GM03348 (cell line): ENCODE measurements at regions not wholly inside any gene's neighbourhood (a gene's known extent, or its start where the extent isn't known, plus 50 kb on each side); places are given as distances from the start of the nearest gene placed in this dataset.

Experiments
- DNase-seq: peaks from one replicate; pipeline ENCODE4 v3.0.0; 2012; ENCODE audit warnings: low spot score

DNA sequence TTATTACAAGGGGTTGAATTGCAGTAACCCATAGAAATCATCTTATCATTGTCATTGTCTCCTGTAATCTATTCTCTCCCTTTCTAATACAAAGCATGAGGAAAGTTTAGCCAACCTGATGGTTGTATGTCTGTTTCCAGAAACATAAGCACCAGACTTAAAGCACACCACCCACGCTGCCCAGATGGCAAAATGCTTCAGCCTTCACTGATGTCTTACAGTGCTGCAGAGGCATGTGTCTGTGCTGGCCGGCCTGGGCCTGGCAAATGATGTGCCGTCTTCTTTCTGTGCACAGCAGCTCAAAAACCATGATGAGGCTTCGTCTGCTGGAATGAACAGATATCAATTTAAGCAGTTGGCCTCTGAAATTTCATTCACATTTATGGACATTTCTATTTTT, 443.0 kb upstream of the RGPD4 start:
- DNase-seq, result no peak

GRCh38 chr2:107384422-107384821, 442.3 kb upstream of the RGPD4 start:
- no peak for DNase-seq

DNA sequence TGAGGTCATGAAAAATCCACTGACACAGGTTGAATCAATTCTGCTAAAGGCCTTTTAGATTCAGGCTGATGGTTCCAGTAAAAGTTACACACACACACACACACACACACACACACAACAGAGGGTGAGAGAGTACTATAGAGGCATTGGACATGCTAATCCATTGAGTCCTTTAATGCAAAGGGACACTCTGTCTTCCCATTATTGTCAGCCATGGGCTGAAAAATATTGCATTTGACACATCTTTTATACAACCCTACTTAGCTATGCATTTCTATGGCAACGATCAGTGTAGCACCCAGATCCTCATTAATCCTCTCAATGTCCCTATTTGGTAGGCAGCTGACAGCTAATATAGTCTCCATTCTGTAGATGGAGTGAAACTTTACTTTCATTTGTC, 440.8 kb upstream of the RGPD4 start:
- no peak for DNase-seq

DNA sequence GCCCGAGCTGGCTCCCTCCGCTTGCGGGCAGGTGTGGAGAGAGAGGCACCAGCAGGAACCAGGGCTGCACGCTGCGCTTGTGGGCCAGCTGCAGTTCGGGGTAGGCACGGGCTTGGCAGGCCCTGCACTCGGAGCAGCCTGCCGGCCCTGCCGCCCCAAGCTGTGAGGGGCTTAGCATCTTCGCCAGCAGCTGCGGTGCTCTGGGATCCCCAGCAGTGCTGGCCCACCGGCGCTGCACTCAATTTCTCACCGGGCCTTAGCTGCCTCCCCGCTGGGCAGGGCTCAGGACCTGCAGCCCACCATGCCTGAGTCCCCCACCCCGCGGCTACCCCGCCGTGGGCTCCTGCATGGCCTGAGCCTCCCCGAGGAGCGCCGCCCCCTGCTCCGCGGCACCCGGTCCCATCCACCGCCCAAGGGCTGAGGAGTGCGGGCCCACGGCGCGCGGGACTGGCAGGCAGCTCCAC, 434.4 kb upstream of the RGPD4 start:
- no peak for DNase-seq

DNA sequence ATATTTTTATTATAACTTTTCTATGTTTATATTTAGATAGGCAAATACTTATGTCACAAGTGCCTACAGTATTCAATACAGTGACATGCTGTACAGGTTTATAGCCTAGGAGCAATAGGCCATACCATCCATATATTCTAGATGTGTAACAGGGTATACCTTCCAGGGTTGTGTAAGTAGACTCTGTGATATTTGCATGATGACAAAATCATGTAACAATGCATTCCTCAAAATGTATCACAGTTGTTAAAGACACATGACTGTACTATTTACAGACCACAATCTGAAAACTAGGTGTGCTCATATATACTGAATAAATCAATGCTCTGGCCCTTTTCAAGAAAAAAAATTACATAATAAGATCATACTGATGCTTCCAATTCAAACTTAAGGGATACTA, 433.2 kb upstream of the RGPD4 start:
- no peak for DNase-seq

GRCh38 chr2:107398683-107399082, 428.0 kb upstream of the RGPD4 start:
- no peak for DNase-seq

GRCh38 chr2:107402330-107402729, 424.4 kb upstream of the RGPD4 start:
- no peak for DNase-seq

DNA sequence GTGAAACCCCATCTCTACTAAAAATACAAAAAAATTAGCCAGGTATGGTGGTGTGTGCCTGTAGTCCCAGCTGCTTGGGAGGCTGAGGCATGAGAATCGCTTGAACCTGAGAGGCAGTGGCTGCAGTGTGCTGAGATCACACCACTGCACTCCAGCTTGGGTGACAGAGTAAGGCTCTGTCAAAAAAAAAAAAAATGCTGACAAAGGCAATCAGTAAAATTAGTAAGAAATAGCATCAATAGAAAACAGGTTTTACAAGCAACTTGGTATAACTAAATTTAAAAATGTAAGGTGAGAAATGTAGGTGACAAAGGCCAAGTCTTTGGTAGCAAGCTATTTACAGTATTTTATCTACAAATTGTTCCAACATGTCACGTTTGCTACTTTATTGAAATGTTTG, 421.4 kb upstream of the RGPD4 start:
- no peak for DNase-seq

GRCh38 chr2:107407017-107407416, 419.7 kb upstream of the RGPD4 start:
- DNase-seq, result no peak

DNA sequence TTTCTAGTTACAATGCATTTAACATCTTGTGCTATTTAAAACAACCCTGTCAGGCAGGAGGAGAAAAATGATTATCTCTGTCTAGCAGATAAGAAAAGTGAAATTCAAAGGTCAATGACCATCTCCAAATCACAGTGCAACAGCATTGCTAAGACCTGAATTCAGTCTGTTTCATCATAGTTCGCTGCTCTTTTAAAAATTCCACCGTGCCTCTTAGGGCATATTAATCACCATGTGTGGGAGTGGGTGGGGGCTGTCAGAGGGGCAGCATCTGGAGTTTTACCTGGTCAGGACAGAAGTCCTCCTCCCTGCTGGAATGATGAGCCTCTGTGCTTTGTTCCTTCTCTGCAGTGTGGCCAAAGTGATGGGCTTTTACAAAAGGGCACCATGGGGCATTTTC, 418.7 kb upstream of the RGPD4 start:
- DNase-seq, result no peak

- no peak for DNase-seq
These were observed 415.4 kb upstream of the RGPD4 start for GRCh38 chr2:107411267-107411666.

DNA sequence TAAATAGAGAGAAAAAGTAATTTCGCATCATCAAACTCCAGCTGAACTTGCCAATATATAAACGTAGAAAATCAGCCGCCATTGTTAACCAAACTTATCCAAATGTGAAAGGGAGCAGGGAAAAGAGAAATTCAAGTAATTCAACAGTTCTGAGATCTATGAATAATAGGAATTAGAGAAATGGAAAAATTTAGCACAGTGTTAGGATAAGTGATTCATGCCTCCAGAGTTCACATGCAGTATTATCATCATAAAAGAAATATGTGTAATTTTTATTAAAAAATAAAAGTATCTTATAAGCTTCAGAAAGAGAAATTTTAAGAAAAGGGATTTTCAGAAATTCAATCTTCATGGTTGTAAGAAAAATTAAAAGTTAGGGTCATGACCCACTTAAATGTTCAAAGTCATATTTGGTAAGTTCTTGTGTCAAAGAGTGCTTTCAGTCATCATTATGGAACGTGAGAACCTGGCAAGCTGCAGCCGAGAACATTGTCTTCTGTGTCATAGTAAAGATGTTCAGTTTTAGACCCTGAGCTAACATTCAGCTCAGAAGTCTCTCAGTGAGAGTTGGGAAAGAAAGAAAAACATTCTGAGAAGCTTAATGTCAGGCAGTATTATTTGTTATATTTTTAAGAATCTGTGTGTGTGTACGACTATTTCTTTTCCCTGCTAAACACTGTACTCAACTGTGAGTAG, 414.3 kb upstream of the RGPD4 start:
- DNase-seq, result peak; percentile 26

DNA sequence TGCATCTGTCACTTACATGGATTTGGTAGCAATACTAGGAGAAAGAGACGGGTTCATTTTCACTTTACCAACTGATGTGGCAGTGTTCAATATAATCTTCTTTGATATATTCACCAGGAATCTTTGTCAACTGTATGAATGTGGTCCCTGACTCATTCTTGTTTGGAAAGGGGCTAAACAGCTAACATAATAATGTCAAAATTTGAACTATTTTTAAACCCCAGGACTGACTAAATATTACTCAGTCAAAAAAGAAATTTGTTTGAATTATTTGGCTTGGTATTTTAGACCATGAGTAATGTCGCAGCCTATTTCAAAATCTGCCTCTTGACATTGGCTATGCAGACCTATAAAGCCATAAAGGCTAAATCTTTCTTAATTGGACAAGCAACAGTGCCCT, 413.7 kb upstream of the RGPD4 start:
- DNase-seq, result peak; percentile 26

GRCh38 chr2:107414376-107414775, 412.3 kb upstream of the RGPD4 start:
- no peak for DNase-seq

DNA sequence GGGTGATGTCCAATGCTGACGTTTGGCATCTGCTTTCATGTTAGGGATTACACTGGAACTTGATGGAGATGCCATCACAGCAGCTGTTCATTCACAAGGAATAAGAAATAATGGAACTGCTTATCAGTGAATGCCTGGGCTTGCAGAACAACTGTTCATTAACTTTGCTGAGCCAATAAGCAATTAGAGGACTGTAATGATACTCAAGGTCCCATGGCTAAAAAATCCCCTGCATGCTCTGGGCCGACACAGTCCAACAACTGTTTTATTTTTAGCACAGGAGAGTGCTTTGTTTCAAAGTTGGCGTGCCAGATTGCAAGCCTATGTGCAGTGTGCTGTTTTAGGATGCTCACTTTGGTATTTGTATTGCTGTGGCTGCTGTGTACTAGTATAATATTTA, 408.0 kb upstream of the RGPD4 start:
- no peak for DNase-seq

- DNase-seq, result no peak
These were observed 407.5 kb upstream of the RGPD4 start for GRCh38 chr2:107419191-107419590.

- DNase-seq, result no peak
These were observed 397.9 kb upstream of the RGPD4 start for GRCh38 chr2:107428781-107429180.

- DNase-seq, result no peak
These were observed 396.7 kb upstream of the RGPD4 start for GRCh38 chr2:107430006-107430405.

DNA sequence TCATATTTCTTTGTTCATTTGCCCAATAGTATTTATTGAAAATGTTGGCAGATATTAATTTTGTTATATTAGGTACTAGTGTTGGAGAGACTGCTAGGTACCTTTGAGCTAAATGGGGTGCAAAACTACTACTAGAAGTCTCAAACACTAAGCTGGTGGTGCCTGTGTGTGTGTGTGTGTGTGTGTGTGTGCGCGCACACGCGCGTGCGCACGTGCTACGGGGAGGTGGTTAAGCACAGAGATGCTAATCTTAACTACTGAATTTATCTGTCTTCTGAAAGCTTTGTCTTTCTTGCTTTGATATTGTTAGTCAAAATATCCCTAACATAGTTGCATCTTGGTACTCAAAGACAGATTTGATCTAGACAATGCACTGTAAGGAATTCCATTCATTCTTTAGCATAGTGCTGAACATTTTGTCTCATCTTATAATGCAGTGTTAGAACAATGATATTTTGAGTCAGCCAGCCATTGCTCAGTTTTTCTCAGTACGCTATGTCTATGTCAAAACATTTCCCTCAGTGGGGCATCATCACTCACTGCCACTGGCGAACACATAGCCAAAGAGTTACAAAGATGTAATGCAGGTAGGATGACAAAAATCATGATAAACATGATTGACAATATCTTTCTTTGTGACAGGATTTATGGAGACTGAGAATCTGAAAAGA, 396.0 kb upstream of the RGPD4 start:
- no peak for DNase-seq

DNA sequence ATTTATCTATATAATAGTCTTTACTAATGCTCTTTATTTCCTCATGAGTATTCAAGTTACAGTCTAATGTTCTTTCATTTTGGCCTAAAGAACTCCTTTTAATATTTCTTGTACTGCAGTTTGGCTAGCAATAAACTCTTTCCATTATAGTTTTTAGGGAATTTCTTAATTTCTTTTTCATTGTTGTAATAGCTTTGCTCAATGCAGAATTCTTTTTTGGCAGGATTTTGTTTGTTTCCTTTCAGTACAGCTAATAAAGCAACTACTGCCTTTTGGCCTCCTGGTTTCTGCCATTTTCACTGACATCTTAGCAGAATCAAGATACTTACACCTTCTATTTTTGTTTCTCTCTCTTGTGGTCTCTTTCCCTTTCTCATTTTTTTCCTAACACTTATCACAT, 390.4 kb upstream of the RGPD4 start:
- DNase-seq, result no peak

DNA sequence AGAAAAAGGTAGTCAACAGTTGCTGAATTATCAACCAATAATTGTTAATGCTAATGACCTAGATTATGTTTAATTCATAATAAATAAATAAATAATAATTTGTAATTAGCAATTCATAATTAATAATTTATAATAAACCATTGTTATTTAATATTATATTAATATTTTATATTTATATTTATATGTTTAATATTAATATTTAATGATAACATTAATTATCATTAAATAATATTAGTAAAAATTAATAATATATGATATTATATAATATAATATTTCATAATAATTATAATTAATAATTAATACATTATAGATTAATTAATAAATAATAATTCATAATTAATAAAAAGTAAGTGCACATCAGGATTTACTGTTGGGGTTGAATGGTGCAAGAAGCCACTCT, 389.4 kb upstream of the RGPD4 start:
- no peak for DNase-seq

DNA sequence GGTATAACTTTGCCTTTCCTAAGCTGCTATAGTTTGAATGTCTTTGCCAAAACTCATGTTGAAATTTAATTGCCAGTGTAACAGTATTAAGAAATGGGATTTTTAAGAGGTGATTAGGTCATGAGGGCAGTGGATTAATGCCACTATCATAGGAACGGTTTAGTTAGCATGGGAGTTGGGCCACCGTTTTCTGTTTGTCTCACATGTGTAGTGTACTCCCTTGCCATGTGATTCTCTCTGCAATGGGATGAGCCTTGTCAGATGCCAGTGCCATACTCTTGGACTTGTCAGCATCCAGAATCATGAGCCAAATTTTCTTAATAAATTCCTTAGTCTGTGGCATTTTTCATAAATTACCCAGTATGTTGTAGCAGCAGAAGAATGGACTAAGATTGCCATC, 388.9 kb upstream of the RGPD4 start:
- DNase-seq, result no peak

DNA sequence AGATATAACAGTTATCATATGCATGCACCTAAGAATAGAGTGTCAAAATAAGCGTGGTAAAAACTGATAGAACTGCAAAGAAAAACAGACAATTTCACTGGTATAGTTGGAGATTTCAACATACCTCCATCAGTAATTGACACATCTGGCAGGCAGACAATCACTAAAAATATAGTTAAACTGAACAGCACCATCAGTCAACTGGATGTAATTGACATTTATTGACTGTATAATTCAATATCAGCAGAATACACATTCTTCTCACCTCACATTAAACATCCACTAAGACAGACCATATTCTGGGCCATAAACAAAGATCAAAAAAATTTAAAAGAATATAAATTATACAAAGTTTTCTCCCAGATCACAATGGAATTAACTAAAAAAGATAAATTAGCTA, 378.5 kb upstream of the RGPD4 start:
- DNase-seq, result no peak

- DNase-seq, result no peak
These were observed 365.4 kb upstream of the RGPD4 start for GRCh38 chr2:107461301-107461700.
